ENCODE measurements at regions not wholly inside any gene's neighbourhood (a gene's known extent, or its start where the extent isn't known, plus 50 kb on each side); places are given as distances from the start of the nearest gene placed in this dataset.

DNA sequence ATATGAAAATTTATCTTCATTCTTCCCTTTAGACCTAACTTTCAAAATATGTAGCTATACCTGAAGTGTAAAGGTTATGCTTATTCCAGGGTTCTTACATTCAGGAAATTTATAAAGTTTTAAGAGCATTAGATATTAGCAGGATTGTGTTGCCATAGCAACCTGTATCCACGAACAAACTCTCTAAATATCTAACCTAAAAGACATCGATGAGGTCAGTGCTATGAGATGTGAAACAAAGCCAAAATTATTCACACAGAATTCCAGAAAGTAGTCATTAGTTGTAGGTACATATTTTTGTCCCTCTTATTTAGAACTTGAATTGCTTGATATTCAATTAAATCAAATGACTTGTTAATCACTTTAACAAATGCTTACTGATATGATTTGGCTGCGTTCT, 705.3 kb downstream of the SOCS6 start:
- TF ChIP-seq, protein P1, sequence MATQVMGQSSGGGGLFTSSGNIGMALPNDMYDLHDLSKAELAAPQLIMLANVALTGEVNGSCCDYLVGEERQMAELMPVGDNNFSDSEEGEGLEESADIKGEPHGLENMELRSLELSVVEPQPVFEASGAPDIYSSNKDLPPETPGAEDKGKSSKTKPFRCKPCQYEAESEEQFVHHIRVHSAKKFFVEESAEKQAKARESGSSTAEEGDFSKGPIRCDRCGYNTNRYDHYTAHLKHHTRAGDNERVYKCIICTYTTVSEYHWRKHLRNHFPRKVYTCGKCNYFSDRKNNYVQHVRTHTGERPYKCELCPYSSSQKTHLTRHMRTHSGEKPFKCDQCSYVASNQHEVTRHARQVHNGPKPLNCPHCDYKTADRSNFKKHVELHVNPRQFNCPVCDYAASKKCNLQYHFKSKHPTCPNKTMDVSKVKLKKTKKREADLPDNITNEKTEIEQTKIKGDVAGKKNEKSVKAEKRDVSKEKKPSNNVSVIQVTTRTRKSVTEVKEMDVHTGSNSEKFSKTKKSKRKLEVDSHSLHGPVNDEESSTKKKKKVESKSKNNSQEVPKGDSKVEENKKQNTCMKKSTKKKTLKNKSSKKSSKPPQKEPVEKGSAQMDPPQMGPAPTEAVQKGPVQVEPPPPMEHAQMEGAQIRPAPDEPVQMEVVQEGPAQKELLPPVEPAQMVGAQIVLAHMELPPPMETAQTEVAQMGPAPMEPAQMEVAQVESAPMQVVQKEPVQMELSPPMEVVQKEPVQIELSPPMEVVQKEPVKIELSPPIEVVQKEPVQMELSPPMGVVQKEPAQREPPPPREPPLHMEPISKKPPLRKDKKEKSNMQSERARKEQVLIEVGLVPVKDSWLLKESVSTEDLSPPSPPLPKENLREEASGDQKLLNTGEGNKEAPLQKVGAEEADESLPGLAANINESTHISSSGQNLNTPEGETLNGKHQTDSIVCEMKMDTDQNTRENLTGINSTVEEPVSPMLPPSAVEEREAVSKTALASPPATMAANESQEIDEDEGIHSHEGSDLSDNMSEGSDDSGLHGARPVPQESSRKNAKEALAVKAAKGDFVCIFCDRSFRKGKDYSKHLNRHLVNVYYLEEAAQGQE (IDR thresholded peaks at IDR 0.05; ENCODE audit: insufficient read depth in 1 of 2, low read depth in 2 of 2, low read length in 2 of 2), result no peak
- TF ChIP-seq POLR2AphosphoS5 (IDR thresholded peaks at IDR 0.05; ENCODE audit: low read depth, low read length) (no peak), SIN3A (IDR thresholded peaks at IDR 0.05; ENCODE audit: borderline replicate concordance, insufficient read depth, low read length) (no peak), TAF1 (IDR thresholded peaks at IDR 0.05; ENCODE audit: borderline replicate concordance, insufficient read depth, low read length) (no peak), FOXP2 (optimal IDR thresholded peaks at IDR 0.05; ENCODE audit: borderline replicate concordance, extremely low read depth, extremely low read length, insufficient read depth) (no peak)

DNA sequence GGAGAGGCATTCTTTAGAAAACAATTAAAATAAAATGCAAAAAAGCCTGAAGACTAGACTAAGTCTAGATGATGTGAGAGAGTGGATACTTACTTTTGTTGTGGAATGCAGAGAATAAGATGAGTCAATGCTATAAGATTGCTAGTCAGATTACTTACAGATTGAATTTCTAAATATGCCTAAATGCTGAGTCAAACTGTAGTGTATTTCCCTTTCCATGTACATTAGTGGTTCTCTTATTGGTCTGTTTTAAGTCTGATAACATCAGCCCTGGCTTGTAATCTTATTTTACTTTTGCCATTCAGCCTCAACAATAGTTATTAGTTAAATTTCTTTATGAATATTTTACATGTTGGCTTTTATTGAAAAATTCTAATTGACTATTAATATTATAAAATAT, 702.7 kb downstream of the SOCS6 start:
- no peak for TF ChIP-seq POLR2AphosphoS5 (IDR thresholded peaks at IDR 0.05; ENCODE audit: low read depth, low read length)

- TF ChIP-seq POLR2AphosphoS5 (IDR thresholded peaks at IDR 0.05; ENCODE audit: low read depth, low read length), result no peak
- no peak for TF ChIP-seq SIN3A (IDR thresholded peaks at IDR 0.05; ENCODE audit: borderline replicate concordance, insufficient read depth, low read length)
- TF ChIP-seq, protein P1 (IDR thresholded peaks at IDR 0.05; ENCODE audit: insufficient read depth in 1 of 2, low read depth in 2 of 2, low read length in 2 of 2), result no peak
- no peak for TF ChIP-seq FOXP2 (optimal IDR thresholded peaks at IDR 0.05; ENCODE audit: borderline replicate concordance, extremely low read depth, extremely low read length, insufficient read depth)
- no peak for TF ChIP-seq TAF1 (IDR thresholded peaks at IDR 0.05; ENCODE audit: borderline replicate concordance, insufficient read depth, low read length)
Observed at GRCh38 chr18:70985948-70986347, 697.1 kb downstream of the SOCS6 start.

DNA sequence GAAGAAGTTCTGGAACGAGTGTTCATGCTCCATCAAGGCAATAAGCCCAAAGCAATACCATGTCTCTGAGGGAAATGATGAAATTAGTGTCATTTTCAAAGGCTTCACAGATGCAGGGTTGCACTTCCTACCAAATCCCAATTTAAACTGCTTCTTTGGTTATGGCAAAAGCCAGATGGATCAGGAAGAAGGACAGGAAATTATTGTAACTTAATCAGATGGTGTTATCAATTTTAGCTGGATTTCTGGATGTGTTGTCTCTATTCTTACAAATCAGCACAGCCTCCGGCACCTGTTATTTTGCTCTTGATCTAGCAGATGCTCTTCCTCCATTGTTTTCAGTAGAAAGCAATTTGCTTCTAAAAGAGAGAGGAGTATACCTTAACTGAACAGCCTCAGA, 693.4 kb downstream of the SOCS6 start:
- TF ChIP-seq TAF1 (IDR thresholded peaks at IDR 0.05; ENCODE audit: borderline replicate concordance, insufficient read depth, low read length) (no peak), POLR2AphosphoS5 (IDR thresholded peaks at IDR 0.05; ENCODE audit: low read depth, low read length) (no peak), SIN3A (IDR thresholded peaks at IDR 0.05; ENCODE audit: borderline replicate concordance, insufficient read depth, low read length) (no peak), FOXP2 (optimal IDR thresholded peaks at IDR 0.05; ENCODE audit: borderline replicate concordance, extremely low read depth, extremely low read length, insufficient read depth) (no peak)
- TF ChIP-seq, protein P1 (IDR thresholded peaks at IDR 0.05; ENCODE audit: insufficient read depth in 1 of 2, low read depth in 2 of 2, low read length in 2 of 2), result no peak

DNA sequence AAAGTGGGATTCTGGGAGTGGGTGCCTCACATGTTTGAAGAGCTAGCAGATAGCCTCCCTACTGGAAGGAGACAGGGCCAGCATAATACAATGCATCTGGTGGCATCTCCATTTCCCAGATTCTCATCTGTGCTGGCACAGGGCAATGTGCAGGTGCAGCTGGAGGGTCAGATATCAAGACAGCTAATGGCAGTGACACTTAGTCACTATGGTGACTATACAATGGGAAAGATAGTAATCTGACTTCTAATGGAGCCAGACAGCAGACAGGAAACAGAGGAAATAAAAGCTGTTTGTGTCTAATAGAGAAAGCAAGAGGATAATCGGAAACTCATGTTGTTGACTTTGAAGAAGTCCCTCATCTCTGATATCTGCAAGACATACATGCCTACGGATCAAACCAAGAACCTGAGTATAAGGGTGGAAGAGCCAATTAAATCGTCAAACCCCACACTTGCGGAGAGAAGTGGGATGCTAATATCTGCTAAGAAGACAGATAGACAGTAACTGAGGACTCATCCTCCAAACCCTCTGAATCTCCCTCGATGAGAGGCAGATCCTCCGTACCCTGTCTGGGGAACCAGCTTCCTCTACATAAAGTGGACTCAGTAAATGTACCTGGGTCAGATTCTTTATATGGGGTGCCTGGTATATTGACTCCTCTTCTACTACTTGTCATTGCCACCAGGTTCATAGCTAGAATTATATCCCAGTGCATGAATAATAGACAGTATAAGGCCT, 692.7 kb downstream of the SOCS6 start:
- TF ChIP-seq, protein P1 (IDR thresholded peaks at IDR 0.05; ENCODE audit: insufficient read depth in 1 of 2, low read depth in 2 of 2, low read length in 2 of 2), result no peak
- TF ChIP-seq TAF1 (IDR thresholded peaks at IDR 0.05; ENCODE audit: borderline replicate concordance, insufficient read depth, low read length) (no peak), SIN3A (IDR thresholded peaks at IDR 0.05; ENCODE audit: borderline replicate concordance, insufficient read depth, low read length) (no peak)

All from PFSK-1 (cell line).